ENCODE measurements at regions not wholly inside any gene's neighbourhood (a gene's known extent, or its start where the extent isn't known, plus 50 kb on each side); places are given as distances from the start of the nearest gene placed in this dataset.

- Histone ChIP-seq H3K27me3 (no peaks in the 10 kb centered on the region), H3K36me3 (no peaks in the 10 kb centered on the region), H3K4me1 (no peaks in the 10 kb centered on the region), H3K9me3 (no peaks in the 10 kb centered on the region), H3K4me3 (no peak overlapping the region), H3K27ac (no peak overlapping the region)
- intact Hi-C loops (cut with DNase I) = no loop called here
- no peak for DNase-seq (ENCODE audit: low spot score in 2 of 2)
- no peak for TF ChIP-seq CTCF (IDR thresholded peaks at IDR 0.05)
These were observed 712.5 kb upstream of the SLIT2 start for GRCh38 chr4:19539201-19539600.

GRCh38 chr4:19534159-19534558 is 717.5 kb upstream of the SLIT2 start:
- H3K27me3 ChIP-seq = no peaks in the 10 kb centered on the region
- no peak overlapping the region for H3K27ac ChIP-seq
- no peak for TF ChIP-seq CTCF (IDR thresholded peaks at IDR 0.05)

GRCh38 chr4:19531906-19532848 is 719.5 kb upstream of the SLIT2 start:
- TF ChIP-seq CTCF (IDR thresholded peaks at IDR 0.05) = no peak
- Histone ChIP-seq H3K4me3 (no peak overlapping the region), H3K9me3 (no peaks in the 10 kb centered on the region), H3K27ac (no peak overlapping the region), H3K36me3 (no peaks in the 10 kb centered on the region), H3K27me3 (no peaks in the 10 kb centered on the region), H3K4me1 (no peaks in the 10 kb centered on the region)
- DNase-seq (ENCODE audit: low spot score in 2 of 2) = no peak
- intact Hi-C loops (cut with DNase I) = no loop called here

More at GRCh38 chr4:19534159-19534558, 717.5 kb upstream of the SLIT2 start:
- no peak for DNase-seq (ENCODE audit: low spot score in 2 of 2)
- H3K4me3 ChIP-seq = no peak overlapping the region
- H3K9me3 ChIP-seq = no peaks in the 10 kb centered on the region
- H3K36me3 ChIP-seq = no peaks in the 10 kb centered on the region
- intact Hi-C loops (cut with DNase I) = no loop called here
- H3K4me1 ChIP-seq = no peaks in the 10 kb centered on the region

- Histone ChIP-seq H3K4me3 (no peak overlapping the region), H3K9me3 (no peaks in the 10 kb centered on the region), H3K27me3 (no peaks in the 10 kb centered on the region), H3K36me3 (no peaks in the 10 kb centered on the region), H3K4me1 (no peaks in the 10 kb centered on the region), H3K27ac (no peak overlapping the region)
- no peak for DNase-seq (ENCODE audit: low spot score in 2 of 2)
- no peak for TF ChIP-seq CTCF (IDR thresholded peaks at IDR 0.05)
- intact Hi-C loops (cut with DNase I) = no loop called here
These were observed 727.7 kb upstream of the SLIT2 start for GRCh38 chr4:19523964-19524363.

GRCh38 chr4:19522966-19523365 is 728.7 kb upstream of the SLIT2 start:
- H3K4me3 ChIP-seq = no peak overlapping the region

More at GRCh38 chr4:19522966-19523365, 728.7 kb upstream of the SLIT2 start:
- Histone ChIP-seq H3K9me3 (no peaks in the 10 kb centered on the region), H3K36me3 (no peaks in the 10 kb centered on the region), H3K27ac (no peak overlapping the region), H3K27me3 (no peaks in the 10 kb centered on the region), H3K4me1 (no peaks in the 10 kb centered on the region)
- DNase-seq (ENCODE audit: low spot score in 2 of 2) = no peak
- intact Hi-C loops (cut with DNase I) = no loop called here
- no peak for TF ChIP-seq CTCF (IDR thresholded peaks at IDR 0.05)

Measured in ascending aorta (tissue), 2 donors.